NT2/D1 (cell line): ENCODE measurements at regions not wholly inside any gene's neighbourhood (a gene's known extent, or its start where the extent isn't known, plus 50 kb on each side); places are given as distances from the start of the nearest gene placed in this dataset.

Source experiments
- YY1 ChIP-seq: IDR thresholded peaks from 2 replicates; pipeline ENCODE4 v1.6.1; 2011; ENCODE audit not compliant: insufficient read length, insufficient read depth
- ZNF274 ChIP-seq: IDR thresholded peaks from 2 replicates; pipeline ENCODE4 v1.6.1; 2011; ENCODE audit warnings: mild to moderate bottlenecking, low read depth, low read length

- TF ChIP-seq YY1 (no peak), ZNF274 (no peak)
Measured at GRCh38 chr5:159712672-159713071, 203.6 kb upstream of the ADRA1B start.
